GM12878 (cell line): ENCODE measurements at regions not wholly inside any gene's neighbourhood (a gene's known extent, or its start where the extent isn't known, plus 50 kb on each side); places are given as distances from the start of the nearest gene placed in this dataset.

ENCODE experiments used
- ATAC-seq: fragments of 200-7000 bp; cut with Tn5 transposase; 3 replicates; pipeline ENCODE4 v1.9.1; 2020; ENCODE audit warnings: mild to moderate bottlenecking, moderate library complexity
- BruUV-seq: library from RNA; stranded (reverse); fragments of 400-500 nt; replicated peaks from 2 replicates; lab custom pipeline; 2021; lab: Mats Ljungman, UMichigan
- CTCF ChIA-PET: fragments of 300-600 bp; sonication (Branson Sonifier 250); formaldehyde crosslinking; extraction: SDS; loops from one replicate; lab custom pipeline; 2021; ENCODE audit warnings: inconsistent platforms; lab: Yijun Ruan, JAX
- POLR2A ChIA-PET: fragments of 350-600 bp; formaldehyde crosslinking; extraction: SDS; loops from one replicate; lab custom pipeline; 2021; ENCODE audit warnings: inconsistent platforms; lab: Charles Lee
- RAD21 ChIA-PET: fragments of 300-600 bp; sonication (Branson Sonifier 250); formaldehyde crosslinking; loops from one replicate; lab custom pipeline; 2023; ENCODE audit warnings: antibody characterized with exemption; ENCODE audit not compliant: unreplicated experiment; lab: Charles Lee
- SMC1A ChIA-PET: fragments of 300-600 bp; sonication (Branson Sonifier 250); formaldehyde crosslinking; loops from one replicate; lab custom pipeline; 2023; ENCODE audit not compliant: unreplicated experiment, uncharacterized antibody; lab: Charles Lee
- DNase-seq: peaks from one replicate; pipeline ENCODE4 v3.0.0-alpha.2; 2011; ENCODE audit warnings: low read depth, low spot score
- FAIRE-seq: peaks from 3 replicates; lab custom pipeline; 2011; peaks lifted over from hg19 to GRCh38; lab: Jason Lieb, UNC
- H2AFZ ChIP-seq: 2 replicates; pipeline ENCODE4 v1.6.0; 2011; ENCODE audit warnings: low read depth, low read length, control low read depth; ENCODE audit not compliant: control insufficient read depth
- H3K27ac ChIP-seq: 2 replicates; pipeline ENCODE4 v1.5.1; 2011; ENCODE audit warnings: control low read depth; ENCODE audit not compliant: control insufficient read depth, insufficient read depth
- H3K27me3 ChIP-seq, 2 experiments: replicated peaks in 1 of 2; 2 replicates each; pipeline versions ENCODE4 v1.6.0 to v1.6.1; 2011; ENCODE audit warnings: low read length in 1 of 2; ENCODE audit not compliant: control insufficient read depth in 2 of 2, insufficient read depth in 2 of 2
- H3K36me3 ChIP-seq, 2 experiments: 2 replicates each; pipeline ENCODE4 v1.5.1; 2011; ENCODE audit warnings: low read length in 1 of 2; ENCODE audit not compliant: control insufficient read depth in 2 of 2, insufficient read depth in 2 of 2
- H3K4me1 ChIP-seq: 2 replicates; pipeline ENCODE4 v1.6.1; 2011; ENCODE audit warnings: mild to moderate bottlenecking, low read length, moderate library complexity, mixed read lengths; ENCODE audit not compliant: control insufficient read depth, insufficient read depth
- H3K4me2 ChIP-seq: 2 replicates; pipeline ENCODE4 v1.6.0; 2011; ENCODE audit warnings: control low read depth; ENCODE audit not compliant: control insufficient read depth, insufficient read depth
- H3K4me3 ChIP-seq: fragments of 200-600 bp; sonication (generic); 2 replicates; pipeline ENCODE4 v1.5.1; 2016
- H3K79me2 ChIP-seq: 2 replicates; pipeline ENCODE4 v1.6.0; 2011; ENCODE audit warnings: low read length; ENCODE audit not compliant: control insufficient read depth, insufficient read depth
- H3K9ac ChIP-seq: 2 replicates; pipeline ENCODE4 v1.8.0; 2011; ENCODE audit warnings: low read length, control low read depth, mixed read lengths; ENCODE audit not compliant: control insufficient read depth, insufficient read depth
- H3K9me3 ChIP-seq: replicated peaks from 3 replicates; pipeline ENCODE4 v1.5.1; 2011; ENCODE audit warnings: mild to moderate bottlenecking, low read length; ENCODE audit not compliant: control insufficient read depth, insufficient read depth
- H4K20me1 ChIP-seq: 2 replicates; pipeline ENCODE4 v1.6.0; 2011; ENCODE audit not compliant: control insufficient read depth, insufficient read depth
- FOS ChIP-seq: IDR thresholded peaks from 3 replicates; pipeline ENCODE4 v1.6.1; 2011; ENCODE audit warnings: borderline replicate concordance; ENCODE audit not compliant: insufficient read length; ENCODE audit errors: extremely low read depth
- HDAC2 ChIP-seq: fragments of 200-600 bp; sonication (generic); IDR thresholded peaks from 2 replicates; pipeline ENCODE4 v1.6.1; 2017
- NR2F1 ChIP-seq: fragments of 450-650 bp; conservative IDR thresholded peaks from 2 replicates; pipeline ENCODE4 v1.6.1; 2017; ENCODE audit warnings: mild to moderate bottlenecking
- SMAD1 ChIP-seq: fragments of 450-650 bp; IDR thresholded peaks from 2 replicates; pipeline ENCODE4 v1.6.1; 2018; ENCODE audit warnings: mild to moderate bottlenecking, low read depth; ENCODE audit not compliant: partially characterized antibody
- SMARCA5 ChIP-seq: fragments of 450-650 bp; IDR thresholded peaks from 2 replicates; pipeline ENCODE4 v1.6.1; 2017; ENCODE audit warnings: mild to moderate bottlenecking
- ZNF207 ChIP-seq: fragments of 450-650 bp; IDR thresholded peaks from 2 replicates; pipeline ENCODE4 v1.6.1; 2014; ENCODE audit warnings: antibody characterized with exemption, mild to moderate bottlenecking, borderline replicate concordance
- ZNF384 ChIP-seq: IDR thresholded peaks from 2 replicates; pipeline ENCODE4 v1.6.1; 2012; ENCODE audit warnings: low read depth, mild to moderate bottlenecking, low read length, improper control_type of control experiment, borderline replicate concordance
- ZSCAN29 ChIP-seq: fragments of 450-650 bp; IDR thresholded peaks from 2 replicates; pipeline ENCODE4 v1.6.1; 2017; ENCODE audit warnings: mild to moderate bottlenecking, moderate library complexity
- WGBS: methylation state at CpG from one replicate; pipeline ENCODE4 v1.1.6; 2016; ENCODE audit warnings: low lambda C conversion rate; ENCODE audit not compliant: insufficient replicate concordance, insufficient coverage; ENCODE audit errors: missing lambda C conversion rate; 5-methylcytosine and 5-hydroxymethylcytosine counted together
- in situ Hi-C: fragments of 300-500 bp; cut with MboI; formaldehyde crosslinking; loops from 9 replicates; pipeline ENCODE4 v1.14.3; 2018; ENCODE audit warnings: mixed read lengths
- intact Hi-C: fragments of 100-400 bp; cut with micrococcal nuclease; formaldehyde crosslinking; loops from one replicate; pipeline ENCODE4 v1.14.2; 2022; ENCODE audit not compliant: unreplicated experiment
- TF ChIP-seq, protein P1 (sequence below): IDR thresholded peaks from 2 replicates; pipeline ENCODE4 v1.6.1; 2012; ENCODE audit warnings: low read depth, low read length, improper control_type of control experiment
- TF ChIP-seq, protein P2 (sequence below): IDR thresholded peaks from 2 replicates; pipeline ENCODE4 v1.6.1; 2011; ENCODE audit warnings: borderline replicate concordance, low read depth, mild to moderate bottlenecking, moderate library complexity, mixed read lengths, low read length; ENCODE audit not compliant: insufficient read depth; ENCODE audit errors: extremely low read length
- TF ChIP-seq, protein P3 (sequence below), 3 experiments: IDR thresholded peaks in 2 of 3; conservative IDR thresholded peaks in 1 of 3; 2 replicates each; pipeline ENCODE4 v1.5.1; 2011; ENCODE audit warnings: low read depth in 3 of 3, low read length in 3 of 3, mild to moderate bottlenecking in 3 of 3, control low read depth in 2 of 3, moderate library complexity in 2 of 3, inconsistent platforms in 1 of 3, mixed read lengths in 1 of 3; ENCODE audit not compliant: control insufficient read depth in 2 of 3, insufficient read depth in 1 of 3; ENCODE audit errors: extremely low read depth in 1 of 3
- TF ChIP-seq, protein P4 (sequence below): fragments of 150-350 bp; IDR thresholded peaks from 2 replicates; pipeline ENCODE4 v1.6.1; 2014; ENCODE audit warnings: mild to moderate bottlenecking, low read depth, low read length

DNA sequence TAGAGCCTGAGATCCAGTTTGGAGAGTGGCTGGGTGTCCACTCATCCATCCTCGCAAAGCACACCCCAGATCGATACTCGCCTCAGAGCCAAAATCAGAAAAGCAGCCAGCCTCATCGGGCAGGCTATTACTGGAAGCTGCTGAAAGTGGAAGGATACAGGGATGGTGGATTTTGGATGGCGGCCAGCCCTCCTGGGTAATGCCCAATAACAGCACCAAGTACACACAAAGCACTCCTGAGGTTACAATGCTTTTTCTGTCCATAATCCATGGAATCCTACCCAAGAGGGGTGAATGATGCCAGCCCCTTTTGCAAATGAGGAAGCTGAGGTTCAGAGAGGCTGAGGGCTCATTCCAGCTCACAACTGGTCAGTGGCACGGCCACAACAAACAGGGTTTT, 93.1 kb upstream of the SLC6A11 start:
- TF ChIP-seq ZNF384 (no peak), FOS (no peak), ZSCAN29 (no peak), ZNF207 (no peak), NR2F1 (no peak)
- TF ChIP-seq, protein P1, sequence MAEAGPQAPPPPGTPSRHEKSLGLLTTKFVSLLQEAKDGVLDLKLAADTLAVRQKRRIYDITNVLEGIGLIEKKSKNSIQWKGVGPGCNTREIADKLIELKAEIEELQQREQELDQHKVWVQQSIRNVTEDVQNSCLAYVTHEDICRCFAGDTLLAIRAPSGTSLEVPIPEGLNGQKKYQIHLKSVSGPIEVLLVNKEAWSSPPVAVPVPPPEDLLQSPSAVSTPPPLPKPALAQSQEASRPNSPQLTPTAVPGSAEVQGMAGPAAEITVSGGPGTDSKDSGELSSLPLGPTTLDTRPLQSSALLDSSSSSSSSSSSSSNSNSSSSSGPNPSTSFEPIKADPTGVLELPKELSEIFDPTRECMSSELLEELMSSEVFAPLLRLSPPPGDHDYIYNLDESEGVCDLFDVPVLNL = no peak
- ATAC-seq (no peak), FAIRE-seq (no peak), DNase-seq (no peak)
- ChIA-PET CTCF (interaction anchor here (1.1 kb wide), 1 partner anchor 15 kb away, joined by 4 read pairs; no protein-coding TSS in a partner anchor), SMC1A (no interaction called here), RAD21 (no interaction called here), POLR2A (no interaction called here)
- no peak overlapping the region for H3K4me3 ChIP-seq
- WGBS = 25% methylated on average over 6 of the region's 6 CpGs
- intact Hi-C loops (no loop called here), in situ Hi-C loops (no loop called here)
- no peak overlapping the region for H3K4me2 ChIP-seq
- no peaks in the 10 kb centered on the region for H3K9me3 ChIP-seq
- H3K9ac ChIP-seq = no peak overlapping the region
- H3K27me3 ChIP-seq = no peaks in the 10 kb centered on the region; a peak in 1 of 4 replicates
- no peaks in the 10 kb centered on the region for H3K36me3 ChIP-seq
- H3K4me1 ChIP-seq = no peaks in the 10 kb centered on the region
- no peak overlapping the region for H2AFZ ChIP-seq
- BruUV-seq = no TSS peak
- no peaks in the 10 kb centered on the region for H3K79me2 ChIP-seq
- H4K20me1 ChIP-seq = no peaks in the 10 kb centered on the region
- H3K27ac ChIP-seq = no peak overlapping the region

DNA sequence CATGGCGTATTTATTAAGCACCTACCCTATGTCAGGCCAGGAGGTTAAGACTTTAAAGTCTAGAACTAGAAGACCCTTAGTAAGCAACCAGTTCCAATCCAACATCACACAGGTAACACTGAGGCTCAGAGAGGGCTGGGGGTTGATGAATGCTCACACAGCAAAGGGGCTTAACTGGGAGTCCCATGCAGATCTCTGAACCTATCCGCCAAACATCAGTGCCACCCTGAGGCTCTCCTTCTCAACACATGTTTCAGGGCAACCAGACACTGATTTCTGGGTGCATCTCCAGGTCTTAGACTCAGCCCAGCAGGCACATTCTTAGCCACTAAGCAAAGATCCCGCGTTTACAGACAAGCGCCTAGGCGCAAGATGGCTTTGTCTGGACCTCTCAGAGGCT, 92.0 kb upstream of the SLC6A11 start:
- no peak overlapping the region for H3K27ac ChIP-seq
- no peaks in the 10 kb centered on the region for H3K79me2 ChIP-seq
- no peaks in the 10 kb centered on the region for H3K9me3 ChIP-seq
- H3K4me1 ChIP-seq = no peaks in the 10 kb centered on the region
- no peaks in the 10 kb centered on the region for H3K36me3 ChIP-seq
- H2AFZ ChIP-seq = no peak overlapping the region
- ATAC-seq (no peak), DNase-seq (no peak), FAIRE-seq (no peak)
- intact Hi-C loops = no loop called here
- 40% methylated on average over 6 of the region's 6 CpGs for whole genome bisulfite sequencing
- RAD21 ChIA-PET = no interaction called here
- no TSS peak for BruUV-seq
- no peak overlapping the region for H3K9ac ChIP-seq
- H3K27me3 ChIP-seq = no peaks in the 10 kb centered on the region; a peak in 1 of 4 replicates
- SMC1A ChIA-PET = no interaction called here
- H3K4me2 ChIP-seq = no peak overlapping the region
- CTCF ChIA-PET = no interaction called here
- POLR2A ChIA-PET = no interaction called here
- no peak overlapping the region for H3K4me3 ChIP-seq
- in situ Hi-C loops = no loop called here
- no peaks in the 10 kb centered on the region for H4K20me1 ChIP-seq
- TF ChIP-seq HDAC2 (no peak), SMAD1 (no peak), SMARCA5 (no peak)
- TF ChIP-seq, protein P2, sequence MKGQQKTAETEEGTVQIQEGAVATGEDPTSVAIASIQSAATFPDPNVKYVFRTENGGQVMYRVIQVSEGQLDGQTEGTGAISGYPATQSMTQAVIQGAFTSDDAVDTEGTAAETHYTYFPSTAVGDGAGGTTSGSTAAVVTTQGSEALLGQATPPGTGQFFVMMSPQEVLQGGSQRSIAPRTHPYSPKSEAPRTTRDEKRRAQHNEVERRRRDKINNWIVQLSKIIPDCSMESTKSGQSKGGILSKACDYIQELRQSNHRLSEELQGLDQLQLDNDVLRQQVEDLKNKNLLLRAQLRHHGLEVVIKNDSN = no peak
- TF ChIP-seq, protein P3, sequence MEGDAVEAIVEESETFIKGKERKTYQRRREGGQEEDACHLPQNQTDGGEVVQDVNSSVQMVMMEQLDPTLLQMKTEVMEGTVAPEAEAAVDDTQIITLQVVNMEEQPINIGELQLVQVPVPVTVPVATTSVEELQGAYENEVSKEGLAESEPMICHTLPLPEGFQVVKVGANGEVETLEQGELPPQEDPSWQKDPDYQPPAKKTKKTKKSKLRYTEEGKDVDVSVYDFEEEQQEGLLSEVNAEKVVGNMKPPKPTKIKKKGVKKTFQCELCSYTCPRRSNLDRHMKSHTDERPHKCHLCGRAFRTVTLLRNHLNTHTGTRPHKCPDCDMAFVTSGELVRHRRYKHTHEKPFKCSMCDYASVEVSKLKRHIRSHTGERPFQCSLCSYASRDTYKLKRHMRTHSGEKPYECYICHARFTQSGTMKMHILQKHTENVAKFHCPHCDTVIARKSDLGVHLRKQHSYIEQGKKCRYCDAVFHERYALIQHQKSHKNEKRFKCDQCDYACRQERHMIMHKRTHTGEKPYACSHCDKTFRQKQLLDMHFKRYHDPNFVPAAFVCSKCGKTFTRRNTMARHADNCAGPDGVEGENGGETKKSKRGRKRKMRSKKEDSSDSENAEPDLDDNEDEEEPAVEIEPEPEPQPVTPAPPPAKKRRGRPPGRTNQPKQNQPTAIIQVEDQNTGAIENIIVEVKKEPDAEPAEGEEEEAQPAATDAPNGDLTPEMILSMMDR (IDR thresholded peaks at IDR 0.05 in 2 of 3, conservative IDR thresholded peaks at IDR 0.05 in 1 of 3; ENCODE audit: control insufficient read depth in 2 of 3, extremely low read depth in 1 of 3, insufficient read depth in 1 of 3, low read depth in 3 of 3, low read length in 3 of 3) = no peak
- TF ChIP-seq, protein P4, sequence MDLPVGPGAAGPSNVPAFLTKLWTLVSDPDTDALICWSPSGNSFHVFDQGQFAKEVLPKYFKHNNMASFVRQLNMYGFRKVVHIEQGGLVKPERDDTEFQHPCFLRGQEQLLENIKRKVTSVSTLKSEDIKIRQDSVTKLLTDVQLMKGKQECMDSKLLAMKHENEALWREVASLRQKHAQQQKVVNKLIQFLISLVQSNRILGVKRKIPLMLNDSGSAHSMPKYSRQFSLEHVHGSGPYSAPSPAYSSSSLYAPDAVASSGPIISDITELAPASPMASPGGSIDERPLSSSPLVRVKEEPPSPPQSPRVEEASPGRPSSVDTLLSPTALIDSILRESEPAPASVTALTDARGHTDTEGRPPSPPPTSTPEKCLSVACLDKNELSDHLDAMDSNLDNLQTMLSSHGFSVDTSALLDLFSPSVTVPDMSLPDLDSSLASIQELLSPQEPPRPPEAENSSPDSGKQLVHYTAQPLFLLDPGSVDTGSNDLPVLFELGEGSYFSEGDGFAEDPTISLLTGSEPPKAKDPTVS = no peak
